RKO (cell line): ENCODE measurements at regions not wholly inside any gene's neighbourhood (a gene's known extent, or its start where the extent isn't known, plus 50 kb on each side); places are given as distances from the start of the nearest gene placed in this dataset.
A peak's percentile ranks its signal among the peaks of the same experiment; 100 is the strongest.

Experiments
- DNase-seq: peaks from one replicate; pipeline ENCODE4 v3.0.0-alpha.2; 2016; ENCODE audit warnings: low spot score

DNA sequence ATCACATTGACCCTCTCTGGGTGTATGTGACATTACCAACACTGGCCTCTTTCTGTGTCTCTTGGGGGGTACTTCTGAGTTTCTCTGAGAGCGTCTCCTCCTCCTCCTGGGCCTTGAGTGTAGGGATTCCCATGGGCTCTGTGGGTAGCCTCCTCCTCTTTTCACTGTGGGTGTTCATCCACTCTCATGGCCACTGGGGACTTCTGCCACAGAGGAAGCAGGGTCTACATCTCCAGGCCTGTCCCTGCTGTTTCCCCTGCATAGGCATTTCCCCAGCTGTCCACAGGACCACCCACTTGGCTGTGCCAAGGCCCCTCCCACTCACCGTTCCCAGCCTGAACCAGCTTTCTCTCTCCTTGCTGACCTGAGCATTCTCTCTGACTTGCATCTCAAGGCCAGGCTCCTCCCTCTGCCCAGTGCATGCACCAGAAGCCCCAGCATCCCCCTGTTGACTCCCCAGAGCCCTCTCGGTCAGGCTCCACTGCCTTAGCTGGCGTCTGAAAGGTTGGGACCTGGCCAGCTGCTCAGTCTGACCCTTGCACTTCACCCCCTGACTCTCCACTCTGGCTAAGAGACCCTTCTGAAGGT, 487.6 kb downstream of the GLRX3 start:
- DNase-seq, result no peak

DNA sequence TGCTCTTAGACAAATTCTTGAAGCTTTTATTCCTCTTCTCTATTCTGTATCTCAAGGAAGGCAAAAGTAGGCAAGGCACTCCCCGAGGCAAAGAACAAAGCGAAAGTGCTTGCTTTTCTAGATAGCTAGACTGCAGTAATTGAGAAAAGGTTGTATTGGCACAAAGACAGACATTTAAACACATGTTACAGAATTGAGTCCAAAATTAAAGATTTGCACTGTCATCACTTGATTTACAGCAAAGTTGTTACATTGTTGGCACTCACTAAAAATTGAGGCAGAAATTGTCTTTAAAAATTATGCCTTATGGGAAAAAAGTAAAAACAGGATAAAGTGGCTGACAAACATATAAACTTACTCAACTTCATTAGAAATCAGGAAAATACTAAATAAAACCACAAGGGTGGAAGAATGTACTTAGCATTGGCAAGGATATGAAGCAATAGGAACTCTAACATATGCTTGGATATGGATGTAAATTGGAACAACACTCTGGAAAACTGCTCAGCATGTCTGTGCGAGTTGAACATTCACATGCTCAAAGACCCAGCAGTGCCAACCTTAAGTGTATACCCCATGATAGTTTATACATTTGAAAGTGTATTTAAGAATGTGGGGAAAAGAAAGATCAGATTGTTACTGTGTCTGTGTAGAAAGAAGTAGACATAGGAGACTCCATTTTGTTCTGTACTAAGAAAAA, 491.3 kb downstream of the GLRX3 start:
- no peak for DNase-seq

DNA sequence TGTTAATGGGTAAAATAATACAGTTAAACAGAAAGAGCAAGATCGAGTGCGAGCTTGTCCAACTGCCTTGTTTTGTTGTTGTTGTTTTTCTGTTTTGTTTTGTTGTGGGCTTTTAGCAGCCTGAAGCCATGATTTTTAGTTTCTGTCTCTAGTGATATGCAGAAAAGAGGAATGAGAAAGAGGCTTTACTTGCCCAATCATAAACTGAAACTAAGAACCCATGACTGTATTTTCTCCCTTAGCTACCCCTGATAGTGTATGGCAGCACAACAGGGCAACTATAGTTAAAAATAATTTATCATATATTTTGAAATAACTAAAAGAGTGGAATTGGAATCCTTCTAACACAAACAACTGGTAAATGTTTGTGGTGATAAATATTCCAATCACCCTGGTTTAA, 493.9 kb downstream of the GLRX3 start:
- DNase-seq, result no peak

DNA sequence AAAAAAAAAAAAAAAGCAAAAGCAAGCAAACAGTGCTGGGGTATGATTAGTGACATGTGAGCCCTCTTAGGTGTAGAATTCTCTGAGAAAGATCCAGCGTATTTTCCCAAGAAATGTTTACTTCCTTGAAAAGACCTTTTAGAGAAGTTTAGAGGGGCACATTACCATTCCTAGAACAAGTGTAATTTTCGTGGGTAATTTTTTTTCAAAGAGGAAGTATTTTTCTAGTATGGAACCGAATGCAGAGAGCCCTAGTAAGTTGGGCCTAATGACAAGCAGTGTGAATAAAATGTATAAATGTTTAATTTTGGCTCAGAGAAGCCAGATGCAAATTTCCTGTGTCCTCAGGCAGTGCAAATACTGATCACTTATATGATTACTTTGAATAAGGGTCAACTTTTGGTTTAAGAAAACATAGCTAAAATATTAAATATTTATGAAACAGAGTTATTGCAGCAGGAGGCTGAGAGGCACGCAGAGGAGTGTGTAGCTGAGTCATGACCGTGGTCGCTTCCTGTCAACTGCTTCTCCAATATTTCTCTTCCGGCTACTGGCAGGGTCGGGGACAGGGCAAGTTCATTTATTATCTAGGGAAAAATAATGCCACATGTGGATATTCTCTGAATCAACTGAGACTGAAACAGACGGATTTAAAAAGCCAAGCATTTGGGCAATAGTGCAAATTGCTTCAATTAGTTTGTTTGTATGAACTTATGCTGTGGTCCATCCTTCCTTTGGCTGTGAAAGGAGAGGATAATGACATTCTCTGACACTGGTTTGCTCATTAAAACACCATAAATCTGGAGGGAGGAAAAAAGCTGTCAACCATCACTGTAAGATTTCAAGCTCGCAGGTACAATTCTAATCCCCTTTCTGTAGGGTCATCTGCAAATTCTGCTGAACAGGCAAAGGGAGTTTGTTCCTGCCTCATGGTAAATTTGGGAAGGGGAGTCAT, 495.2 kb downstream of the GLRX3 start:
- peak; percentile 7 for DNase-seq

DNA sequence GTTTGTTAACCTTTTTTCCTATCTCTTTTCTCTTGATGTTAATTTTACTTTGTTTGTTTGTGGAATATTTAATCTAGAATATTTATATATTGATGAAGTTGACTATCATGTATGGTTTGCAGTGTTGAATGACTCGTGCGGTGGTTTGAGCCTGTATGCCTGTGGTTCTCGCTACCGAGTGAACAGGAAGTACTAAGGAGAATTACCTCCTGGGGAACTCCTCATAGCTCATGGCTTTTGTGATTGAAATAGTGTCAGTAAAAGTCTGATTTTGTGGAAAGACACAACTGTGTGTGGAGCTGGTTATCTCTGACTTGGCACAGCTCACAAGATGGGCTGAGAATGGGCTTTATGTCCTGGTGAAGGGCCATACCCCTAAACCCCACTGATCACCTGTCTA, 498.6 kb downstream of the GLRX3 start:
- no peak for DNase-seq

DNA sequence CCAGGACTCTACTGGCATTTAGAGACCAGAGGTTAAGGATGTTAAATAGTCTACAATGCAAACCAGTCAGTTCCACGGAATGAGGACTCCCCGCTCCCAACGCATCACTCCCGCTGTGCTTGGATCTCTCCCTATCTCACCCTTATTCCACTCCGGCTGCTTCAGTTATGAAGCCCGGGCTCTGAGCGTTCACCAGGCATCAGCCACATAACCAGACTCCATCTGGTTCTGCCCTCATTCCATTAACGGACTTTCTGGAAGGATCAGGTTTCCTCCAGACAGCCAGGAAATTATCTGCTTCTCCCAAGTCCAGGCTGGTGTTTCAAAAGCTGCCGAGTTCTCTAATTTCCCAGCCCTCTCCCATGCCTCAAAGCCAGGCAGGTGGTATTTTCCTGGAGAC, 499.3 kb downstream of the GLRX3 start:
- no peak for DNase-seq

DNA sequence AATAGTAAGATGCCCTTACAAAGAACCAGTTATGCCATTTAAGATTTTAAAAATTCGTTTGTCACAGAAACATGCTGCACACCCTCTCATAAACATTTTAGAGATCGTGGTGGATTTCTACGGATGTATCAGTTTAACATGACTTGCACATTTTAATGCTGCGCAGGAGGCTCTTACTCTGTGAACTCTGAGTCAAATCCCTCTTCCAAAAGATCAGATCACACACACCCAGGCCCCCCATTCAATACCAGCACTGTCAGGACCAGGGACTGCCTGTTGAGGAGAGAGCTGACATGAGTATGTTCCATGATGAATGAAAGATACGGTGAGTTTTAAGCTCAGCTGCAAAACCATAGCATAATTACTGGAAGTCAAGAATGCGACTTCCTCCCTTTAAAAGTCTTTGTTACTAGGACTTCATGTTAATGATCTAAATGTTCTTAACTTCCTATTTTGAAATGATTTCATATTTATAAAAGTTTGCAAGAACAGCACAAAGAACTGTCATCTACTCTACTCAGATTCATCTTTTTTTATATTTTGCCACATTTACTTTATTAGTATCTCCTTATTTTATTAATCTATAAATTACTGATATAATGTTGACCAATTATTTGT, 500.2 kb downstream of the GLRX3 start:
- DNase-seq, result no peak

DNA sequence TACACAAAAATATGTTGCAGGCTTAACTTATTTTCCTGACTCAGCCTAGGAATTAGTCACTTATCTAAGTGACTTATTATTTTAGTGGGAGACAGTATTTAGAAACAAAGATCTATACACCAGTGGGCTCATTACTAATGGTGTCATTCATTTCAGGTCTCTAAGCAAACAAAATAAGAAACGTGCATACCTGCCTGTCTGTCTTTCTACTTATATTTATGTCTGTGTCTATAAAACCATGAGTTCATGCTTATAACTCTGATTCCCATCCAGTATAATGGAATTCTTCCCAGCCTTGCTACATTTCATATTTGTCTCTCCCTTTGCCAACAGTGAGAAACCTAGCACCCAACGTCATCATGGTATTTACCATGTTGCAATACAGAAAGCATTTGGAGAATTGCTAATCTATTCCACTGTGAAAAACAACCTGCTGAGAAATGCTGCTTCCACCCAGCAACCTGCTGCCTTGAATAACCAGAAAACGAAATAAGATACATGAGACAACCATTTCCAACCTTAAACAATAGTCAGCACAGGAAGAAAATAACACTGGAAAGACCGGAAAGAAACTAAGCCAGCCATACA, 501.0 kb downstream of the GLRX3 start:
- DNase-seq, result no peak

DNA sequence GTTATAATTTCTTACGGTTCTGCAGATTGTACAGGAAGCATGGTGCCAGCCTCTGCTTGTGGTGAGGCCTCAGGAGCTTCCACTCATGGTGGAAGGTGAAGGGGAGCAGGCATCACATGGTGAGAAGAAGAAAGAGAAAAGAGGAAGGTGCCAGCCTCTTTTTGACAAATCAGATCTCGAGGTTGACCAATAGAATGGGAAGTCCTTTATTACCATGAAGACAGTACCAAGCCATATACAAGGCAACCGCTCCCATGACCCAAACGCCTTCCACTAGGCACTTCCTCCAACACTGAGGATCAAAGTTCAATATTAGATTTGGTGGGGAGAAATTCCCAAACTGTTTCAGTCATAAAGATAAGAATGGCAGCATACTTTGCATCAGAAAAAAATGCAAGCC, 502.8 kb downstream of the GLRX3 start:
- no peak for DNase-seq

DNA sequence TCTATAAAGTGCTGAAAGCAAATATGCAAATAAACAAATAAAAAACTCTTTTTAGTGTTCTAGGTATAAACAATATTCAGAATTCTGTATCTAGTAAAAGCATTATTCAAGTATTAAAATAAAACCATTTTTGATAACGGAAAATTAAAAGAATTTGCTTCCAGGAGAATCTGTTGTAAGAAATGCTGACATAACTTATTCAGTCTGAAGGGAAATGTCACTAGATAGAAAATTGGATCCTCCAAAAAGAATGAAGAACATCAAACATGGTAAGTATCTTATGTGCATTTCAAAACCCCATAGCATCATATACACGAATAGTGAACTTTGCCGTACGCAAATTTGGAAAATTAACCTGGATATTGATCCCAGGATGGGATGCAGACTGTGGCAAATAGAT, 506.7 kb downstream of the GLRX3 start:
- DNase-seq, result no peak

DNA sequence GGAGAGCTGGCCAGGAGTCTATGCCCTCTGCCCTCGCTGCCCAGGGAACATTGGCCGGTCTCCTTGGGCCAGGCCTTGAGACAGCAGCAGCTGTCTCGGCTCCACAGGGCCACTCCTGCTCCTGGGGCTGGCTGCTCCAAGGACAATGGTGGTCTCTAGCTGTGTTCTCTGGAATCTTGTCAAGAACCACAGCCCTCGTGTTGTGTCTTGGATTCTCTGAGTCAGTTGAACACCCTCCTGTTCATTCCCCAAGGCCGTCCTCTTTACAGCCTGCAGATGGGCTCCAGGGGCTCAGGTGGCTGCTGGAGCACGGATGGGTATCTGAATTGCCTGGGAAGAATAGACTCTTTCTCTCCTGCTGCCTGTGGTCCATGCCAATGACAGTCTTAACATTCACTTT, 511.1 kb downstream of the GLRX3 start:
- no peak for DNase-seq

DNA sequence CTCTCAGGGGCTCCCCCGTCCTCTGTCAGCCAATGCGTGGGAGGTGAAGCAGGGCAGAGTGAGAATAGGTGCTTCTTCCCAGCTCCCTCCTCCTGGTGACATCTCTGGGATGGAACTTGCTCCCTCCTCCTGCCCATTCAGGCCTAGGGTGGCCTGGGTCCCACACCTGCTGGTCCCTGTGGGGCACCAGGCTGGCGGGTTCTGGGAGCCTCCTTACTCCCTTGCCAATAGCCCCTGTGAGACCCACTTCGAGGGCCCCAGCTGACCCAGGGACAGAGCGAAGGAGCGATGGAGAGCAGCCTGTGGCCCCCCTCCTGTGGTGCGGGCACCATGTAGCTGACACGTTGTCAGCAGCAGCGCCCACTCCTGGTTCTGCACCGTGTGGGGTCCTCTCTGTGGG, 512.6 kb downstream of the GLRX3 start:
- DNase-seq, result no peak

DNA sequence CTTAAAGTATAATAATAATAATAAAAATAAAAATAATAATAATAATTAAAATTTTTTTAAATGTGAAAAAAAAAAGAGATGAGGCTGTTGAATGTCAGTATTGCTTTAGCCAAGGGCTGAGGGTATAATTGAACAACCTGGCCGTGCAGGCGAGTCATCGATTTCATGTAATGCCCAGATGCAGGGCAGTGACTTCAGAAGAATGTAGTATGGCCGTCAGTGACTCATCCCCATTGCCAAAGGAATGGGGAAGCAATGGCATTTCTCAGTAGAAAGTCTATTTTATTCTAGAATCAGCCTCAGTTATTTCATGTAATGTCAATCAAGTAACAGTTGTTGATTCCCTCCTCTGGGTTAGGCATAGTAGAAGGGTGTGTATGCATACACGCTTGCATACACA, 516.4 kb downstream of the GLRX3 start:
- peak; percentile 7 for DNase-seq

DNA sequence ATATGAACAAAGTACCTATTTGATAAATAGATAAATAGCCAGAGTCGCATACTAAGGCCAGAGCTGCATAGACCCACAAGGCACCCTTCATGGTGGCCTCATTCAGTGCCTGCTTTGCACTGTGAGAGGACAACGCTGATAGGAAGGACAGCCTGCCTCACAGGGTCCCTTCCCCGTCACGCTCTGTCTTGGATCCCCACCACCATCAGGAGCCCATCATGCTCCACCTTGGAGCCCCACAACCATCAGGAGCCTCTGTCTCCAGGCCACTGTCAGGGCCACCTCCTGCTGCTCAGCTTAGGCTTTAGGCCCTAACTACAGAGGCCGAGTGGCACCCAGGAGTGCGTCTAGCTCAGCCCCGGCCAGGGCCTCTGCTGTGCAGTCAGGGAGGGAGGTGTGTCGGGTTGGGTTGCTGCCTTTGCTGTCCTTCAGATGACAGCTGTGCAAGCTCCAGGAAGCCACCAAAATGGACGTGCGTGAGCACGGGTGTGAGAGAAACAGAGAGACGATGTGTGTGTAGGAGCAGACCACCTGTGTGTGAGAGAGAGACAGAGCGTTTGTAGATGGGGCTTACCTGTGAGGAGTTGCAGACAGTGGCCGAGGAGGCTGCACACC, 516.9 kb downstream of the GLRX3 start:
- no peak for DNase-seq

DNA sequence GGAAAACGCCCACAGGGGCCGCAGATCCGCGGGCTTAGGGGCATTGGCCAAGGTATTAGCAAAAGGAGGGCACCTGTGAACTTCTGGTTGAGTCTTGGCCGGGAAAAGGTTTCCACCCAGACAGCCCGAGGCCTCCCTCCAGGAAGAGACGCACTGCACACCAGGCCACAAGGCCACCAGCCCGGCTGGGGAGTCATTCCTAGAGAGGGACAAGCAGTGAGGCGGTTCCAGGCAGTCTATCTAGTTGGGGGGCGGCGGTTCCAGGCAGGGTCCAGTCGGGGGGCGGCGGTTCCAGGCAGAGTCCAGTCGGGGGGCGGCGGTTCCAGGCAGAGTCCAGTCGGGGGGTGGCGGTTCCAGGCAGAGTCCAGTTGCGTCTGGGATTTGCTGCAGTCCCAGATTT, 518.5 kb downstream of the GLRX3 start:
- DNase-seq, result no peak

DNA sequence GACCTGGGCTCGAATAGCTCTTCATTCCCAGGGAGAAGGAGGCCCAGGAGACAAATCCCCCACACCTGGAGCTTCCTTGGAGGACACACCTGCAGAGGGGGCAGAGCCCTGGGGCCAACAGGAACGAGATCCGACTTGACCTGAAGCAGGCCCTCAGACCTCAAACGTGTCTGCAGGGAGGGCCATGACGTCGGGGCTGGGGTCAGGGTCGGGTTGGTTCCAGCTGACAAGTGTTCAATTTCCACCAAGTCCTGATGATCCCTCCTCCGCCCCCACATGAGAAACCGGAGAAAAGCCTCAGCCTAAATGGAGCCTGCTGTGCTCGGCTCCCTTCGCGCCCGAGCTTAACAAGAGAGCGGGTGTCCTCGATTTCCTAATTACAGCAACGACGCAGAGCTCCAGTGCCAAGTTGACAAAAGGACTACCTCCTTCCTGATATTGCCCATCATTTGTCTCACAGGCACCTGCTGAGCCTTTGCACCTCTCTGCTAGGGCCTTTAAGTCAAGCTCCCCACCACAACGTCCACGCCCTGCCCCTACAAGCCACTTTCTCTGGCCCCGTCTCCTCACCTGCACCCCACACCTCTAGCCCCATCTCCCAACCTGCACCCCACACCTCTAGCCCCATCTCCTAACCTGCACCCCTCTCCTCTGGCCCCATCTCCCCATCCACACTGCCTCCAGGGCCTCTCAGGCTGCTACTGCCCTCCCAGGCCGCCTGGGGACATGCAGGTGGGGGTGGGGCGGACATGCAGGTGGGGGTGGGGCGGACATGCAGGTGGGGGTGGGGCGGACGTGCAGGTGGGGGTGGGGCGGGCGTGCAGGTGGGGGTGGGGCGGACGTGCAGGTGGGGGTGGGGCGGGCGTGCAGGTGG, 519.4 kb downstream of the GLRX3 start:
- no peak for DNase-seq

DNA sequence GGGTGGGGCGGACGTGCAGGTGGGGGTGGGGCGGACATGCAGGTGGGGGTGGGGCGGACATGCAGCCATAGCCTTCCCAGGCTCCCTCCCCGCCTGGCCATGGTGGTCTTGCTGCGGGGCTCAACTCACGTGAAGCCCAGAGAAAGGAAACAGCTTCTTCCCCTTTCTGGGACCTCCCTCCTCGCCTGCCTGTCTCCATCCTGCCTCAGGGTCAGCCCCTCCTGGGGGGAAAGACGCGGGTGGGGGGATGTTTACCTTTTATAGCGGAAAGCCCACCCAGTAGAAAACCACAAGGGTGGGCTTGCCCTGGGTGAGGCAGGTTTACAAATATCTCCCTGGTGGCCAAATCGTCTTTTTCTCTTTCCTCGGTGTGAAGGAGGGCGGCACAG, 520.0 kb downstream of the GLRX3 start:
- DNase-seq, result no peak

DNA sequence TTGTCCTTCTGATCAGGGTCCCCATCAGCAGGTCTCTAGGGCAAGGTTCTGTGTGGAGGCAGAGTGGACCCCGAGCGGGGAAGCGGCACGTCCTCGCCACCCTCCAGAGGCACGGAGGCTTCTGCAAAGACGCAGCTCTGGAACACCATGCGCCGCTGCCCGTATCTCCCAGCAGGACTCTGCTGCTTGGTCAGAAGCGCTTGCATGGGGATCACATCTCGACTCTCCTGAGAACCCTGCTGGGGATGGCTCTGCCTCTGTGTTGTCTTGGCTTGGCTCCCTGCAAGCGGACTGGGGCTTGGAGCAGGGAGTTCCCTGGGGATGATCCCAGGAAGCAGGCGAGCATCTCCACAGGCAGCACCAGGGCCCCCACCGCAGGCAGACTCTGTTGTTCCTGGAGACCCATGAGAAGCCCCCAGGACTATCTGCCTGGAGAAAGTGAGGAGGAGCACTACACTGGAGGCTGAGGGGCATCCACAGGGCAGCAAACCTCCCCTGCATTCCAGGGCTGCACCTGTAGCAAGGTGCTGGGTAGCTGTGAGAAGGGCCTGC, 520.5 kb downstream of the GLRX3 start:
- DNase-seq, result no peak

DNA sequence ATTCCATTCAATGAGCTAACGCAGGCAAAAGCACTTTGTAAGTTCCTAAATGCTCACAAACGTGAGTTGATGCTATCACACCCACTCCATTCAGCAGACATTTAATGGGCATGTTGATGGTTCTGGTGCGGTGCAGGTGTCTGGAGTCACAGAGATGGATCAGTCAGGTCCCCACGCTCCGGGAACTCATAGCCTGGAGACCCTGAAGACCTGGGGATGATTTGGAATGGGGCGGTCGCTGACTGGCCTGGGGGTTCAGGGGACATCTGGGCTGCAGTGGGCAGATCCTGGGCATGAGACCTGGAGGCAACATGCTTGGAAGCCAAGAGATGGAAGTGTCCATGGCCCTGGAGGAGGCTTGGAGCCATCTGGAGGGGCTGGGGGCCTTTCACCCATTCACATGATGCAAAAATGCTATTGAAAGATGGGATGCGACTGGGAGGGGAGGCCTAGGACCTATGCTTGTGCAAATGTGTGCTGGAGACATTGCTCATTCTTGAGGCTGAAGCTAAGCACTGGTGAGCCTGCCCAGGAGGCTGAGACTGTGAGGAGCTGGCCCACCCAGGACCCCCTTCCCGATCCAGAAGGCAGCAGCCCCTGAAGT, 522.6 kb downstream of the GLRX3 start:
- DNase-seq, result no peak

DNA sequence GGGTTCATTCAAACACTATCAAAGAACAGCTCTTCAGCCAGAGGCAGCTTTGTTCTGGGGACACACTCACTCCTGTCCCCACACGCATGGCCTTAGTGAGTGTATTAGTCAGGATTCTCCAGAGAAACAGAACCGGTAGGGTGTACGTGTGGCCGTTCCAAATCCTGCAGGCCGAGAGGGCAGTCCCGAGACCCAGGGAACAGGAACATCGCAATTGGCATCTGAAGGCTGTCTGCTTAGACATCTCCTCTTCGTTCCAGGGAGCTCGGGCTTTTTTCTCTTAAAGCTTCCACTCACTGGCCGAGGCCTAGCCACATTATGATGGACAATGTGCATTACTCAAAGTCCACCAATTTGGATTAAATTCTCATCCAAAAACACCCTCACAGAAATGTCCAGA, 523.3 kb downstream of the GLRX3 start:
- DNase-seq, result no peak
